ENCODE measurements at regions not wholly inside any gene's neighbourhood (a gene's known extent, or its start where the extent isn't known, plus 50 kb on each side); places are given as distances from the start of the nearest gene placed in this dataset.
A peak's percentile ranks its signal among the peaks of the same experiment; 100 is the strongest.

DNA sequence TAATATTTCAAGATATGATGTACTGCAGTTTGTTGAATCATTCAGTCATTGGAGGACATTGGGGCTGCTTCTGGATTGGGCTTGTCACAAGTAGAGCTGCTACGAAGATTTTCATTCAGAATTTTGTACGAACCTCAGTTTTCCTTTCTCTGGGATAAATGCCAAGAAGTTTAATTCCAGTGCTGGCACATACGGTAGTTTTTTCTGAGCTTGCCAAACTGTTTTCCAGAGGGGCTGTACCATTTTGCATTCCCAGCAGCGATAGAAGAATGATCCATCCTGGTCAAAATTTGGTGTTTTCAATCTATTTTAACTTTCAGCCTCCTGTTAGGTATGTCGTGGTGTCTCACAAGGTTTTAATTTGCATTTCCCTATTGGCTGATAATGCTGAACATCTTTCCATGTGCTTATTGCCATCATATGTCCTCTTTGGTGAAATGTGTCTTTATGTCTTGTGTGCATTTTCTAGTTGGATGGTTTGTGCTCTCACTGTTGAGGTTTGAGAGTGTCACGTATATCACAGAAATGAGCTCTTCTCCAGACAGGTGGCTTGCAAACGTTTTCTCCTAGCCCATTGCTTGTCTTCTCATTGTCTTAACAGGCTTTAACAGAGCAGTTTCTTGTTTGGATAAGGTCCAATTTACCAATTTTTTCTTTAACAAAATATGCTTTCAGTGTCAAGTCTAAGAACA is 612.6 kb downstream of the GALR1 start:
- no peak for DNase-seq

DNA sequence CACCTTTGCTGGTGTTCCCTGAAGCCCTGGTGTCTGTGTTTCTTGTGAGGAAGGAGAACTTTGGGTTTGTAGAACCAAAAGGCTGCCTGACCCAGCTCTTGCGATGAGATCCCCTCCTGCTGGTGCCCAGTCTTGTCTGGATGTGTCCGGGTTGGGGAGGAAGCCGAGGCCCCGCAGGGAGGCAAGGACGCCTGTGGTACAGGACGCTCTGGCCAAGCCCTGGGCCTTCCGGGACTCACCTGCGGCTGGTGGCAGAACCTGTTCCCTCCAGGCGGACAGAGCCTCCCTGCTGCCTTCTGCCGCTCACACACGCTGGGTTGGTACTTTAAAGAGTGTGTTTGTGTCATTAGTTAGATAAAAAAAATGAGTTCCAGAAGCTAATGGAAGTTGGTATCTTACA is 616.2 kb downstream of the GALR1 start:
- DNase-seq, result no peak

DNA sequence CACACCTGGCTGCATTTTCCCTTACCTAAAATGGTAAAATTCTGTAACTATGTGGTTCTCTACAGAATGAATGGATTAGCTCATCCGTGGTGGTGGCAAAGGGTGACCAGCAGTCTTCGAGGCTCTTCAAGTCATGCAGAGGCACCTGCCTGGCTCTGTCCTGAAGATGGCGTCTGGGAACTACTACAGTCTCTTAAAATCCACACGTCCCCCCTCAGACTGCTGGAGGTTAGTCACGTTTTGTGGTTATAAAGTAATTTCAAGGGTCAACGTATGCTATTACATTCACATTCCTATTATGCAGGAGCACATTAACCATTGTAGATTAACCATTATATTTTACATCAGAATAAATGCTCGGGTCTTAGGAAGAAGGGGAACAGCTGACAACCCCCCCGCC is 616.7 kb downstream of the GALR1 start:
- no peak for DNase-seq

DNA sequence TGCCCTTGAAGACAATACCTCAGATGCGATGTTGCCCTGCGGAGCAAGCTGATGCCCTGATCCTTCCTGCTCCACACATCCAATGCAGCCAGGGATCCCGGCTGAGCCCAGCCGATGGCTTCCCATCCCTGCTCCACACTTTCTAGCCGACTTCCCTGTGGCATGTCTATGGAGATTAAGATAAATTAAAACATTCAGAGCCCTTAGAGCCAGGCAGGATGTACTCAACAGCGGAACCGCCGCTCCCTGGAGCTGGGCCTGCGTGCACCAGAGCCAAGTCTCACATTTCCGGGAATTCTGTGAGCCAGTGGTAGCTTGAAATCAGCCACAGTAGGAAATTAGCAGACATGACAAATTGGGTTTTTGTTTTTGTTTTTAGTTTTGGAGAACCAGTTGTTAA is 620.6 kb downstream of the GALR1 start:
- DNase-seq, result no peak

DNA sequence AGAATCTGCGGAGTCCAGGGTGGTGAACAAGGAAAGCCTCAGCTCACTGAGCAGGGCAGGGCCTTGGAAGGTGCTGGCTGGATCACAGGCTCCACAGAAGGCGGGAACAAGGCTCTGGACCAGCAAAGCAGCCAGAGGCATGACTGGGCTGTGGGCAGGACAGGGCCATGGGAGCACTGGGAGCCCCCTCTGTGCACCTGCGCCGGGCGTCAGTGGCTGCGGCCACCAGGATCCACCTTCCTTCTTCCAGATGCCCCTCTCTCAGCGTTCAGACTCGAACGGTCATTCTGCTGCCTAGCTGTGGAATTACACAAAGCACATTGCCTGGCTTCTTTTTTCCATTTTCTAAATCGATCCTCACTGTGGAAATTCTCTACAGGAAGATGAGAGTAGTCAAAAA is 621.2 kb downstream of the GALR1 start:
- no peak for DNase-seq

DNA sequence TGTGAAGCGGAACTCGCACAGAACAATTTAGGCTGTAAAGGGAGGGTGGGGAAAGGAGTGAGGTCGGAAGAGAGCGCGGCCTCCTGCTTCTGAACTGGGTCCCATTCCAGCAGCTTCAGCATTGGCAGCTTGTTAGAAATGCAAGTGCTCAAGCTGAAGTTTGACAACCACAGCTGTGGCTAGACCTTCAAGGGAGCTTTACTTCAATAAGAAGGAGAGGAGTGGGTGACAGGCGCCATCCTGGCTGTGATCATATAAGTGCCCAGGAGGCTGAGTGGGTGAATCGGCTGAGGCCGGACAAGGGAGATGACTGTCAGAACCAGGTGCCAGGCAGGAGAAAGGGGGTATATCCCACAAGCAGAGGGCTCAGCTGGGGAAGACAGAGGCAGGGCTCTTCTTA is 622.5 kb downstream of the GALR1 start:
- no peak for DNase-seq

DNA sequence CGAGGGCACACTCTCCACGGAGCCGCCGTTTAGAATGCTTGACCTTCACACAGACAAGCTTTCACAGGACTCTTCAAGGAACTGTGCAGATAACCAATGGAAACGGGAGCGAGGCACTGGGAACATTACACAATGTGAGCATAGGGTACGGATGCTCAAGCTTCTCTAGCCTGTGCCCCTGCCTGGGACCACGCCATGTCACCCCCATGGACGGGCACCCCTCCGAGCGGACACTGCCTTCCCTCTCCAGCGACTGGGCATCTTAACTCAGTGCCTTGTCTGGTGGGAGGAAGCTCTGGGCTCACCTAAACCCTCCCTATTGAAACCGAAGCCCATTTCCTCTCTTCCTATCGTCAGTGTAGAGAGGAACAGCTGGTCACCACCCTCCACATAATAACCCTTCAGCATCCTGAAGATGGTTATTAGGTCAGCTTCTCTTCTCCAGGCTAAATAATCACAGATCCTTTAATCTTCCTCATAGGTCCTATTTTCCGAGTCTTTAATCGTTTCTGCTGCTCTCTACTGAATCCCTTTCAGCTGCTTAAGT is 626.7 kb downstream of the GALR1 start:
- no peak for DNase-seq

DNA sequence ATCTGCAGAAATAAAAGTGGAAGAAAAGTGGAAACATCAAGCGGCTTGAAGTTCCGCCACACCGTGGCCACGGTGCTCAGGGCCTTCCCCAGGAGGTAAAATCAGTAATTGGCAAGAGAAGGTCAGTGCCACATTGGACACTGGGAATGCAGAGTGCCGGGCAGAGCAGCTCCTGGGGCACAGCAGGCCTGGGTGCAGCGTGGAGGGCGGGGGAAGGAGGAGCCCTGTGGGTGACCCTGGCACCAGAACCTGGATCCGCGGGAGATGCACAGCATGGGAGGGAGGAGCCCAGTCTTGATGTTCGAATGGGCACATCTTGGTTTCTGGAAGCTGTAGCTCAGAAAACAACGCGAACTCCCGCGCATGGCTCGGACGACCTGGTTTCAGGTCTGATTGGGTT is 630.2 kb downstream of the GALR1 start:
- DNase-seq, result no peak

DNA sequence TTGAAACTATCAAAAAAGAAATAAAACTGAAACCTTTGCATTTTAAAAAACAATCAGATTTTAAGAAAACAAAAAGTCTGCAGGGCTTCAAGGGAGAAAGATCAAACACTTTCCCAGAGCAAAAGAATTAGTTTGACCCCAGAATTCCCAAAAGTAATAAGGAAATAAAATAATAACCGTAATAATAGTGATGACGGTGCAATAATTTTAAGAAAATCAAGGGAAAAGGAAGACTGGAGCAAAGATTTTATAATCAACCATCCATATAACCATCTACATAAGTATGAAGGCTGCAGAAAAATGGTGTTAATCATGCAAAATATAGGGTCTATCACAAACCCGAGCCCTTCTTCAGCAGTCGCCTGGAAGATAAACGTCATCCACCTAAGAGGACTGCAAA is 634.8 kb downstream of the GALR1 start:
- DNase-seq, result no peak

DNA sequence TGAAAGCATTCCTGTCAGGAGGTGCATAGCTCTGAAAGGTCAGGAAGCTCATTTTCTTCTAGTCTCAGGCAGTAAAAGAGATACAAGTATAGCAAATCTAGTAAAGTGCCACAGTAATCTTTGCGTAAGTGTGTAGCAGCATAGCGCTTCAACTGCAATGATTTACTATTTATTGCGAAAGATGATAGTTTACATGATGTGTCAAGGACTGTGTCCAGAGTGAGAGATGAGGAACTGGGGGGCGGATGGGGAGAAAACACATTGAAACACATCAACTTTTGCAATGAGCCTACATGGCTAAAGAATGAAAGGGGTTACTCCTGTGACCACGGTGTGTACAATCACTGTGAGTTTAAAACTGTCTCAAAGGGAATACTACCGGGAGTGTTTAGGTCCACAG is 644.4 kb downstream of the GALR1 start:
- no peak for DNase-seq

DNA sequence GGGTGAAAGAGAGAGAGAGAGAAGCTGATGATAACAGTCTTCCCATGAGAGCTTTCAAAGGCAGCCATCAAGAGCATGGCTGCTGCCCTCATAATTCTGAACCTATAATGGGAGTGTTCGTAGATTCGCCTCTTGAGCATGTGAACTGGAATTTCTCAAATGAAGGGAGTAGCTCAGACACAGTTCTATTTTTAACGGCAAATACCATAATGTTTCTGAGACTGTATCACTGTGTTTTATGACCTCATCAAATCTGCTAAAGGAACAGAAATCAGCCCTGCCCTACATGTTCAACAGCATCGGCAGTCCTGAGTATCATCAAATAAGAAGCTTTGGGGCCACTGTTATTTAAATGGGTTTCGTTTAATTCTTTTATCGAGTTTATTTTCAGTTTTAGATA is 645.6 kb downstream of the GALR1 start:
- no peak for DNase-seq

DNA sequence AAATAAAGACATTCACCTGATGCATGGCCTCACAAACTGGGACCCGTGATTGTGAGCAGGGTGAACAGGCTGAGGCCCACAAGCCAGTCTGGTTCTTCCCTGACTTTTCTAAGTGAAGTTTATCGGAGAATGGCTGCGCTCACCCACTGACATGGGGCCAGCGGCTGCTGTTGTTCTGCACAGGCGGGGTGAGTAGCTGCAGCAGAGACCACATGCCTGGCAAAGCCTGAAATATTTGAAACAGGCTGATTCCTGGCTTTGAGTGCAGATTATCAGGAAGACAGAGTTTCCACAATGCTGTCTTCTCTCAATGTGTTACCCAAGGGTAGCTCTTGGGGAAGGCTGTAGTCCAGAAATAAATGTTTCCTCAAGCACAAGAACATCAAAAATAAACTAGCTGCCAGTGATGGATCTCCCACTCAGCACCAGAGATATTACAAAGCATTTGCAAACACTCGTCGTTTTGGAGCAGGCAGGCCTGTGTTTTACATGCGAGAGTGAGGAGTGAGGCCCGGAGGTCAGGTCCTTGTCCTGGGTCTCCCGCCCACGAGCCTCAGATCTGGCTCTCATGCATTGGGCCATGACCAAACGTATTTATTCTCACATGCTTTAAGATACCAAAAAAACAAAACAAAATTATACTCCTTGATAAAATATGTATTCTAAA is 647.1 kb downstream of the GALR1 start:
- no peak for DNase-seq

DNA sequence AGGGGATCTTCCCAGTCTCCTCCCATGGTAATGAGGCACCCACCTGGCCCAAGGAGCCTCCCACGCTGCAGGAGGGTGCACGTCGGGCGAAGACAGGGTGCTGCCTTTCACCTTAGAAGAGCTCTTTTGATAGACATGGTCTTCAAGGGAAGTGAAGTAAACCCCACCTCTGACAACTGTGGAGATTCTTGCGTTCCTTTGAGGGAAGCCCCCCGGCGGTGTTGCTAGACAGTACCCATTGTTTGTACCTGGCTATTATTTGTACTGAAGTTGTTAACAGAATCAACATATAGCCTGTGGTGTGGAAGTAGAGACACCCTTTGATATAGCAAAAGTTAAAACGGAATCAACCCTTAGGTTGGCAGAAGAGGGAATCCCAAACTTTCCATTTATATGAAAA is 648.0 kb downstream of the GALR1 start:
- no peak for DNase-seq

DNA sequence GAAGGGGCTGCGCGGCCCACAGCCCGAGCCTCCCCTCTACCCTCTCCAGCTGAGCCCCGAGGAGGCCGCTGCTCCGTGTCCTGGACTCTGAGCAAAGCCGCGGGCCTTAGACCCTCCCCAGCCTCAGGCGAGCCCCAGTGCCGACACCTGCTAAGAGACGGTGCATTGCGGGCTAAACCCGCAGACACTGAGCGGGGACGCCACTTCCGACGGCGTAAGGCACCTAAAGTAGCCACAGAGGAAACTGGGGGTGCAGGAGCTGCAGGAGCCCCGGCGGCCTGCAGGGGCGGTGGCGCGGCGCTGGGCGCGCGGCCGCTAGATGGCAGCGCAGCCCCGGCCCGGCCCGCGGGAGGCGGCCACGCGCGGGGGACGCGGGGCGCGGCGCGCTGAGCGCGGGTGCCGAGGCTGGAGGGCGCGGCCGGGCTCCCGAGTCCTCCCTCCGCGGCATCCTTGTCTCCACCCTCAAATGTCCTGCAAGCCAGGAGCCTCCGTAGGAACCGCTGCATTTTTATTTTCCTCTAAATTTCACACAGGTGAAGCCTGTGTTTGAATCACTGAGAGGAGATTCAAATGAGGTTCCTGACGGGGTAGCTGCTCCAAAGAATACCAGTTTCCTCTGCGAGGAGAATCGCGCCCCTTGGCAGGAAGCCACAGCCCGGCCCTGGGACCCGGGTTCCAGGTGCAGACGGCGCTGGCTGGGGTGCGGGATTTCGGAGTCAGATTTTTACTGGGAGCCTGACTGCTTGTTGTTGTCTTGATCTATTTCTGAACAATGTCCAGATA is 650.5 kb downstream of the GALR1 start:
- peak; percentile 30 for DNase-seq

DNA sequence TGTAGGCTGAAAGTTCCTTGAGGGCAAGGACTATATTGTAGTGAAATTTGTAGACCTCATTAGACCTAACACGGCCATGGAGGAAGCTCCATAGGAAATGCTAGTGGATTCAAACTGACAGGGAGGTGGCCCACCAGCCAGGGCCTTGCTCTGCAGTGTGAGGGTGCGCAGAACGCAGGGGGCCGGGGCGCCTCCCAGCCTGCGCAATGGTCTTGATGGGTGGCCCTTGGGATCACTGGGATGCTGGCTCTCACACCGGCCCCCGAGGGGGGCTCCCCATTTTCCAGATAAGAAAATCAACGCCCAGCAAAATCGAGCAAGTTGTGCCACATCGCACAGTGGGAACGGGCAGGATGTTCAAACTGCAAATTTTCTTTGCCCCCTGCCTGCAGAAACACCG is 655.4 kb downstream of the GALR1 start:
- DNase-seq, result no peak

DNA sequence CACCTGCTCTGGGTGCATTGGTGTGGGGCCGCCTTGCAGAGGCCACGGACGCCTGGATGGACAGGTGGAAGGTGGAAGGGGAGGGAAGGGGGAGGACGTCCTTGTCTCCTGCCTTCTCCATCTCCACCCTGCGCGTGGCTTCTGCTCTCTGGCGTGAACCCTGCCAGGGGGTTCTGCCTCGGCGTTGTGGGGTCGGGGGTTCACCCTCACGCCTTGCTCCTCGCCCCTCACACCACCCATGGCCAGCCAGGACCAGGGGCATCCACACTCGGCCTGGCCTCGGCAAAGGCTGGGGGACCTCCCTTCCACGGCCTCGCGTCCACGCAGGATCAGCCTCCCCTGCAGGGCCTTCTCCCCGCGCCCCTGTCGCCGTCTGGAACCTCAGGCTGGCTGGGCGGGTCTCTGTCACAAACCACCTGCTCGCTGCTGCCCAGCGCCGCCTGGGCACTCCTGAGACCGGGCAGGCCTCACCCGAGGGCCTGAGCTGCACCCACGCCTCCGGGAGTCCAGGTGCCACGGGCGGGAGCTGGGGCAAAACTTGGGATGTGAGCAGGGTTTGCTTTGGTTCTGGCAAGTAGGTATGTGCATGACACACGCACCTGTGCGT is 655.9 kb downstream of the GALR1 start:
- DNase-seq, result no peak

DNA sequence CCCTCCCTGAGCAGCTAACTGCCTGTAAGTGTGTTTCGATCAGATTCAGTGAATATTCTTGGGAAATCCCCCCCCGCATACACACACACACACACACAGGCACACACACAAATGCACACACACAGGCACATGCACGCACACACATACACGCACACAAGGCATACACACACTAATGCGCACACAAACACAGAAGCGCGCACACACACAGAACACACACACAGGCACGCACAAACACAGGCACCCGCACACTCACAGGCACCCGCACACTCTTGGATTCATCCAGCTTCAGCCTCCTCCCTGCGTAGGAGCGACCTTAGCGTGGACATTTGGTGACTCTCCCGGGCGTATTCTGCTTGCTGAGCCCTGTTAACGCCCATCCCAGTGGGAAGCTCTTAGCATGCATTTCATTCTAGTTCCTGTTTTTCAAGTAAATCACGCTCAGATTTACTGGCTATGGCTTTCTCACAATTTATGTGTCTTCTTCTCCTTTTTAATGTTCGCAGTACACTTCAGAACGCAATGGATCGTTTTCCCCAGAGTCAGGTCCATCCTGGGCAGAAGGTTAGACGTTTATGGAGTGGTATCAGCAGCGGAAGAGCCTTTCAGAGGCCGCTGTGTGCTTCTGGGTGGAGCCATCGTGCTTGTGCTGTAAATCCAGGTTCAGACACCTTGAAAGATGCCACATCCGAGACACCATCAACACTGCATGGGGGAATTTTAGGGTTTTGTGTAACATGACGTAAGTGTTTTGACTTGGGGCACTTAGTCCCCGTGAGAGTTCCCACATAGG is 656.6 kb downstream of the GALR1 start:
- DNase-seq, result no peak

DNA sequence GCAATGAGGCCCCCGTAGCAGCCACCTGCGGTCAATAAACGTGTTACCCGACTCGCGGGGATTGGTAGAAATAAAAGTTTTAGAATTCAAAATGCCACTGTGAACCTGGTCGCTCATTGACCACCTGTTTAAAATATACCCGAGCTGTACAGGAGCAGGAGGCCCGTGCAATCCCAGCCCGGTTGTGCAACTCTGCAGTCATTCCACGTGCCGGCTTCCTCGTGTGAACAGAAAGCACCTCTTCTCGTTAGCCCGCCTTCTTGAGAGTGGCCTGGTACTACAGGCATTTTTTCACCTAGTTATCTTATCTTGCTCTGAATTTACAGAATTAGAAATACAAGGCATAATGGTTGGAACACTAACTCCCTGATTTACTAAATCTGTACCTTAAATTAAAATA is 660.7 kb downstream of the GALR1 start:
- no peak for DNase-seq

DNA sequence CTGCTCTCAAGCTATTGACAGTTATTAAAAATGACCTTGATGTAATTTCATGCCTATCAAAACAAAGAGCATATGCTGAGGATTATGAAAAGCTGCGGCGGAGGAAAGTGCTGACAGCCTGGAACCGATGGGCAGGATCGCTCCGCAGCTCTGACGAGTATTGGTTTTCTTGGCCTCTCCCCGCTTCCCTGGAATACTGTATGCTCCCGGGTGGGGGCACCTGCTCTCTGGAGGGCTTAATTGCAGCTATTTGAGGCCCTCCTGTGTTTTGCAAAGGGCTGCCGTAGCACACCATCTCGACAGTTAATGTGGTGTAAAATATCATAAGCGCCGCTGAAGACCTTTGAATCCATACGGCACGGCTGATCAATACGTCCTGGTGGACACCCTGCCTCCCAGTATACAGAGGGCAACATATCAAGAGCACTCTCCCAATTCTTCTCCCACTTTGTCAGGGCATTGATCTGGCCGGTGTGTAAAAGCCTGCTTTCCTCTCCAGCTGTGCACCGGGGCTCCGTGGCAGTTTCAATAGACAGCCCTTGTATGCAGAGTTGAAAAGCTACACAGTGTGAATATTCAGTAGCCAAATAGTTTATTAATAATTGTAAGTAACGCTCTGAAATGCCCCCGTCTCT is 662.4 kb downstream of the GALR1 start:
- no peak for DNase-seq

DNA sequence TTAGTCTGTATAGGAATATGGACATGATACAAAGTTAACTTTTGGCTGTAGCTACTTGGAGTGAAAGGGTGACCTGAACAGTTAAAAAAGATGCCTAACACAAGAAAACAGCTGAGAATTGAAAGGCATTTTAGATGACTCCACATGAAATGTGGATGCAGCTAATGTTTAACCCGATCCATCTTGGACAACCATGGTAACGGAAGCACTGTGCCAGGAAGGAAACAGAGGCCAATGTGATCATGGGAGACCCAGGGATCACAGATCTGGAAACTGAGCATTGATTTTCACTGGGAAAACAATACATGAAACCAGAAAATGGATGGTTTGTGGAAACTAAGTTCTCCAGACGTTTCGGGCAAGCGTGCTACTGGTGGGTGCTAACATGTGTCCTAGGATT is 669.1 kb downstream of the GALR1 start:
- DNase-seq, result no peak

DNA sequence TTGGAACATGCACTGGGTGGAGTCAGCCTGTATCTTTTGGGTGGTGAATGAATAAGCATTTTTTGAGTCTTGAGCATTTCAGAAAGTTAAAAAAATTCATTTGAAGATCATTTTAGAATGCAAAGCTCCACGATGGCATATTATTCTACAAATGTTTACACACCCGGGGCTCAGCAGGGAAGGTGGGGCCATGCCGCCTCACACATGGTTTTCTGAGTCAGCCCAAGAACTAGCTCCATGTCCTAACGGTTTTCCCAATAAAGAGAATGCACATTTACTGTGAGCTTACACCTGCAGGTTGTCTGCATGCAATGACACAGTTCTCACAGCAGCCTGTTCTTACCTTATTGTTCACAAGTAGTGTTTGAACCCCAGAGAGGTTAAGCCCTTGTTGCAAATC is 670.3 kb downstream of the GALR1 start:
- no peak for DNase-seq

DNA sequence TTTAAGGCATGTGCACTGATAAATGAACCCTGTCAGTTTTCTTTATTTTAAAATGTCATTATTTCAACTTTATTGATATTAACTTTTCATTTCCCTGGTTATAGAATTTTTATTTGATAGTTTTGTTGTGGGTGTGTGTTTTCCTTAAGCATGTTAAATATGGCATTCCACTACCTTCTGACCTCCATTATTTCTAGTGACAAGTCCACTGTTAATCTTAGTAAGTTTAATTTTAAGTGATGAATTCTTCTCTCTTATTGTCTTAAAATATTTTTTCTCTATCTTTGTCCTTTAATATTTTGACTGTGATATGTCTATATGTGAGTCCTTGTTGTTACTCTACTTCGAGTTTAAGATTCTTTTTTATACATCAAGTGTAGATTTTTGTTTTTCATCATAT is 685.7 kb downstream of the GALR1 start:
- DNase-seq, result no peak
